HG03039 (cell line): ENCODE measurements at regions not wholly inside any gene's neighbourhood (a gene's known extent, or its start where the extent isn't known, plus 50 kb on each side); places are given as distances from the start of the nearest gene placed in this dataset.

ENCODE experiments used
- ATAC-seq: cut with Tn5 transposase; IDR thresholded peaks from one replicate; pipeline ENCODE4 v1.9.1; 2021; ENCODE audit warnings: mild to moderate bottlenecking, moderate library complexity; ENCODE audit not compliant: unreplicated experiment

DNA sequence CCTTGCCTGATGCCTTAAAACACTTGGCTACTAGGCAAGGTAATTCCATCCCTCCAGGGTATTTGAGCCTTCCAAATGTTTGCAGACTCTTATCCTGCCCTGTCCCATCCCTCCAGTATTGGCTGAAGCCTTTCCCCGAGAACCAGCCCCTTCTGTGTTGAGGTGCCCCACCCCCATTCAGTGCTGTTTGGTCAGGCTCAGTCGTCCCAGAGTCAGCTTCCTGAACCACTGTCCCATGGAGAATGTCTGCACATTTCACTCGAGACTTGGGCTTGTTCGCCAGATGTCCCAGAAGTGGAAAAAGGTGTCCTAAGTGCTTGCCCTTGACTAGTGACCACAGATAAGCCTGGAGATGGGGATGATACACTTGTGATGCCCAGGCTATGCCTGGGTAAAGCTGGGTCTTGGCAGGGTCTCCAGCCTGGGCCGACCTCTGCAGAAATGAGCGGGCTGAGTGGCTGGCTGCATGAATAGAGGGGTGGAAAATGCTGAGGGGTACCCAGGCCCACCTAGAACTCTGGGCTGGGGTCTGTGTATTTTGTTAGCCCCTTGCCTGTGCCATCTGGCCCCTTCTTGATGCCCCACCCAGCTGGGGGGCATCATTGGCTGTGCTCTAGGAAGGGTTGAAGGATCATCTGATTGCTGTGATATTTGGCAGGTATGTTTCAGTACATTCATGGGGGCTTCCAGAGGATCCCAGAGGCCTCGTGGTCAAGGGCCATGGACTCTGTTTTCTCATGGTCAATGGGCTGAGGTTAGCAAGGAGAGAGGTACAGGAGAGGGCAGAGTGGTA lies 178.4 kb downstream of the MACROH2A1 start:
- ATAC-seq = no peak

DNA sequence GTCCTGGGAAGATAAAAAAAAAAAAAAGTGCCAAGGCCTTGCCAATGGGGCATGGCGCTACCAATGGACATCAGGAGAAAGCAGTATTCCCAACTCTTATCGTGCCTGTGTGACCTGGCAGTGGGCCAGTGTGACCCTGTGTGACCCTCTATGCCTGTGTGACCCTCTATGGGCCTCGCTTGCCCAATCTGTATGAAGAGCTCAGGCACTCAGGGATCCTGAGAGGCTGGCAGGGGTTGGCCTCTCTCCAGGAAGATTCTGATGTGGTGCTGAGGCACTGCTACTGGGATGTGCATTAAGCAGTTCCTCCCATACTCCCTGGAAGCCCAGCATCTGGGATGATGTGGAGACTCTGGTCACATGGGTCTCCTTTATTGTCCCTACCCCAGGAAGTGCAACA lies 179.2 kb downstream of the MACROH2A1 start:
- no peak for ATAC-seq

DNA sequence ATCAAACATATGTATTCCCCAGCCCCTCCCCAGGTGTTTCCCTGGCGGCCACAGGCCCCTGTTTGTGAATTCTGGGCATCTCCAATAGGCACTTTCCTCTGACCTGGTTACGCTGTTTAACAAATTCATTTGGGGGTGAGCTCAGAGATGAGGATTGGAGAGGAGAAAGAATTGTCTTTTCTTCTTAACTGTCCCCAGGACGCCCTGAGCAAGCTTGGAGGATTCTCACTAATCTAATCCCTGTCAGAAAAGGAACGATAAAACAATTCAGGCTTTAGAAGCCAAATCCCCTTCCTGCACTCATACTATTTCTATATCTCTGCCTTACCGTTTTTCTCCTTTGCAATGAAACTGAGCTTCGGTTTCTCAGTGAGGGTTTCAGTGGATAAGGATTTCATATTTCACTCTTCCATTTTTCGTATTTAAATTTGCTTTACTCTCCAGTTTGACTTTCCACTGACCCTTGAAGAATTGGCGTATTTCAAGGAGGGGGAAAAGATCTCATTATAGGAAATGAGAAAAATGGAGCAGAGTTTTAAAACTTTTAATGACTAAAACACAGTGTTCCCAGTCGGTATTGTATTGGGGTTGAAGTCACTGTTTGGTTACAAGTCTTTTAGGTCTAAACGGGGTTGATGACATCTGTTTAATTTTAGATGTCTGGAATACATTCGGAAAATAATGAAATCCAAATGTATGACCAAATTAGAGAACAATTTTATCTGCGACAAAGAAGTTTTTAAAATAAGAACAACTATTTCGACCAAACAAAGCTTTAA lies 180.1 kb downstream of the MACROH2A1 start:
- no peak for ATAC-seq

DNA sequence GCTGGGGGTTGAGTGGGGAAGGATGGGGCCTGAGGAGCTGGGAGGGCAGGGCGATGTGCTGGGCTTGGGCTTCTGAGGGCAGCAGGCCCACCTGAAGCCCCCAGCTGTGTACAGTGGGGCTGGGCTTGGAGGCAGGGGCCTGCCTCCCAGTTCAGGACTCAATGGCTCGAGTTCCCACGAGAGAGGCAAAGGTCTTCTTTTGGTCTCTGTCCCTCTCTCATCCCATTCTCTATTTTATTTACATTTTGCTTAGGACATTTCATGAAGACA lies 180.6 kb downstream of the MACROH2A1 start:
- ATAC-seq = no peak

GRCh38 chr5:135217669-135218485 lies 181.2 kb downstream of the MACROH2A1 start:
- no peak for ATAC-seq

- no peak for ATAC-seq
Measured at GRCh38 chr5:135216471-135217343, 182.3 kb downstream of the MACROH2A1 start.

GRCh38 chr5:135215617-135216470 lies 181.8 kb upstream of the PITX1 start:
- no peak for ATAC-seq

GRCh38 chr5:135214897-135215616 lies 181.0 kb upstream of the PITX1 start:
- no peak for ATAC-seq

GRCh38 chr5:135213466-135214239 lies 179.6 kb upstream of the PITX1 start:
- ATAC-seq = no peak

GRCh38 chr5:135213027-135213386 lies 179.0 kb upstream of the PITX1 start:
- no peak for ATAC-seq

DNA sequence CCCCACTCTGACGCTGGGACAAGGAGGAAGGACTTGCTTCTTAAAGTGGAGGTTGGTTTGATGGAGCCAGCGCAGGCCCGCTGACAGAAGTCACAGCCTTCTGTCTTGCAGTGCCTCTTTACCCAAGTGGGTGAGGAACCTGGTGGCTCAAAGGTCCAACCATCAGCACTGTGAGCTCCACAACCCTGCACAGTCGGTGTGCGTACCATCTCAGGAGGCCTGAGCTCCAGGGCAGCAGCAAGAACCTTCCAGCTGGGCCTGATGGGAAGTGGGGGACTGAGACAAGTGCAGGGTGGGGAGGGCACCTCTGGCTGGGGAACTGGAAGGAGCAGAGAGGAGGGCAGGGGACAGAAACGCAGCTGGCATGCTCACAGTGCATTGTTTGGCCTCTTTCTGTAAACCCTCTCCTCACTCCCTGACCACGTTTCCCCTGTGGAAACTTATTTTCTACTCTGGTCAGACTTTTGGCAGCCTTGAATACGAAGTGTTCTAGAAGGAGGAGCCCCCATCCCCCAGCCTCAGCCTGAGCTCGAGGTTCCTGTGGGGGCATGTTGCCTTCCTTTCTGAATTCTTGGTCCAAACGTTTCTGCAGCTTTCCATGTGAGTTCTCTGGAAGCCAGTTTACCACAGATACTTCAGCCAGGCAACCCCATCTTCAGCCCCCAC lies 178.5 kb upstream of the PITX1 start:
- no peak for ATAC-seq

GRCh38 chr5:135211791-135212190 lies 177.8 kb upstream of the PITX1 start:
- no peak for ATAC-seq

DNA sequence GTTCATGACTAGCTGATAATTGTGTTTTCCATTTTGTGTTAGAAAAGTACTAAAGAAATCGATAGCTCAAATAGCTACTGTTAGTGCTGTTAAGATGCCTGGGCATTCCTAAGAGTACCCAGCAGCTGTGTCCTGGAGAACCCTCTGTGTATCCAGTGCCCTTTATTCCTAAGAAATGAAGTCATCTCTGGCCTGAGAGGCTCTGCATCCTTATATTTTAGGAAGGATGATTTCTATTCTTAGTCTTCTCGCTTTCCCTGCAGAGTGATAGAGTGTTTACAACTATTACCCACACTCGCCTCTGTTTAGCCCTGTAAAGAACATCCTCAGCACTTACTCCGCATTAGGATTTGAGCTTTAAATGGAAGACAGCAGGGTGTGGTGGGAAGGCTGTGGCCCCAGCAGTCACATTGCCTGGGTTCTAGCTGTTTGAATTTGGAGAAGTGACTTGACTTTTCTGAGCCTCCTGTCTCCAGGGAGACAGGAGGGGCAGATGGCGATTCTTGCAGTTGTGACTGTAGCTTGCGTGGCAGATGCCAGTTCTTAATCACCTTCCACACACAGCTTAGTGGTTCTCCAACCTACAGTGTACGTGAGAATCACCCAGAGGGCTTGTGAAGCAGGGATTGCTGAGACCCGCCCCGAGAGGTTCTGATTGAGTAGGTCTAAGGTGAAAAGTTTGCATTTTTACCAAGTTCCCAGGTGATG lies 177.2 kb upstream of the PITX1 start:
- ATAC-seq = no peak

- ATAC-seq = no peak
Measured at GRCh38 chr5:135210286-135211055, 176.4 kb upstream of the PITX1 start.

GRCh38 chr5:135208903-135209721 lies 175.1 kb upstream of the PITX1 start:
- no peak for ATAC-seq

GRCh38 chr5:135208555-135208902 lies 174.5 kb upstream of the PITX1 start:
- no peak for ATAC-seq
